CD4-positive, alpha-beta T cell (primary cell): ENCODE measurements at regions not wholly inside any gene's neighbourhood (a gene's known extent, or its start where the extent isn't known, plus 50 kb on each side); places are given as distances from the start of the nearest gene placed in this dataset.

Source experiments
- ATAC-seq: fragments of 200-7000 bp; cut with Tn5 transposase; one replicate; pipeline ENCODE4 v1.10.0; 2022; ENCODE audit warnings: mild to moderate bottlenecking; ENCODE audit not compliant: poor library complexity
- CTCF ChIA-PET: fragments of 350-600 bp; sonication (Branson Sonifier 250); formaldehyde crosslinking; loops from one replicate; lab custom pipeline; 2021; ENCODE audit warnings: antibody characterized with exemption, inconsistent platforms; lab: Charles Lee
- POLR2A ChIA-PET: fragments of 350-600 bp; sonication (Branson Sonifier 250); formaldehyde crosslinking; loops from one replicate; lab custom pipeline; 2021; ENCODE audit warnings: antibody characterized with exemption, inconsistent platforms; lab: Charles Lee
- DNase-seq, 14 experiments: peaks; one replicate each; pipeline ENCODE4 v3.0.0-alpha.2; 2013 to 2020; ENCODE audit warnings: mixed read lengths in 2 of 14
- H3K27ac ChIP-seq, 2 donors: one replicate each; pipeline versions ENCODE4 v1.5.1 to v1.7.0; 2013; ENCODE audit warnings: low read length in 2 of 2, low read depth in 1 of 2, mild to moderate bottlenecking in 1 of 2
- H3K27me3 ChIP-seq, 2 experiments: 1 replicate in 1 of 2; 2 replicates in 1 of 2; pipeline versions ENCODE4 v1.6.1 to v1.7.0; 2013; ENCODE audit warnings: low read length in 2 of 2, control low read depth in 1 of 2, mild to moderate bottlenecking in 1 of 2, moderate library complexity in 1 of 2; ENCODE audit not compliant: insufficient read depth in 2 of 2, control insufficient read depth in 1 of 2
- H3K36me3 ChIP-seq: one replicate; pipeline ENCODE4 v1.6.1; 2013; ENCODE audit warnings: low read length, control low read depth; ENCODE audit not compliant: insufficient read depth
- H3K4me1 ChIP-seq: one replicate; pipeline ENCODE4 v1.6.1; 2013; ENCODE audit warnings: low read length, control low read depth; ENCODE audit not compliant: insufficient read depth
- H3K4me3 ChIP-seq: one replicate; pipeline ENCODE4 v1.5.1; 2013; ENCODE audit warnings: mild to moderate bottlenecking, low read length, moderate library complexity
- H3K9me3 ChIP-seq, 2 experiments: 1 replicate in 1 of 2; 2 replicates in 1 of 2; pipeline versions ENCODE4 v1.6.1 to v1.7.0; 2013; ENCODE audit warnings: low read length in 2 of 2, mild to moderate bottlenecking in 2 of 2, control low read depth in 1 of 2, moderate library complexity in 1 of 2; ENCODE audit not compliant: control insufficient read depth in 1 of 2, insufficient read depth in 1 of 2
- H3K27ac Mint-ChIP-seq: one replicate; pipeline ENCODE4 v1.8.0; 2020; ENCODE audit warnings: mixed read lengths
- H3K27me3 Mint-ChIP-seq: one replicate; pipeline ENCODE4 v1.8.0; 2021; ENCODE audit warnings: mixed read lengths
- H3K36me3 Mint-ChIP-seq: one replicate; pipeline ENCODE4 v1.8.0; 2021; ENCODE audit warnings: low read depth, mixed read lengths
- H3K4me1 Mint-ChIP-seq: one replicate; pipeline ENCODE4 v1.8.0; 2021; ENCODE audit warnings: low read depth, mixed read lengths
- H3K4me3 Mint-ChIP-seq: one replicate; pipeline ENCODE4 v1.8.0; 2020; ENCODE audit warnings: mild to moderate bottlenecking, mixed read lengths
- H3K9me3 Mint-ChIP-seq: one replicate; pipeline ENCODE4 v1.8.0; 2020; ENCODE audit warnings: mixed read lengths
- intact Hi-C, 2 experiments: fragments of 100-400 bp; cut with DNase I in 1 of 2; cut with micrococcal nuclease in 1 of 2; formaldehyde crosslinking; loops; one replicate each; pipeline versions ENCODE4 v1.15.1 to v1.9.0; 2023 to 2025; cut with DNase I, micrococcal nuclease
- TF ChIP-seq, protein P1 (sequence below): fragments of 200-600 bp; IDR thresholded peaks from one replicate; pipeline ENCODE4 v1.8.0; 2022; ENCODE audit warnings: antibody characterized with exemption, mild to moderate bottlenecking

DNA sequence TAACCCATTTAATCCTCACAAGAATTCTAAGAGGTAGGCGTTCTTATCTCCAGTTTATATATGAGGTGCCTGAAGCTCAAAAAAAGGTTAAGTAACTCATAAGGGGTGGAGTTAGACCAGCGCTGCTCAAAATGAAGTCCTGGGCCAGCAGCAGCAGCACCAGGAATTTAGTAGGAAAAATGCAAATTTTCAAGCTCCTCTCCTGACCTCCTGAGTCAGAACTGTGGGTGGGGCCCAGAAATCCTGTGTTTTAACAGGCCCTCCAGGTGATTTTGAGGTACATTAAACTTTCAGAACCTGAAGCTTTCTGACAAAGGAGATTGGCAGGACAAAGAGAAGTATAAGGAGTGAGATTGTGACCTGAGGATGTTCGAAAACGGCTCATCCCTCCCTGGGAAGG, 66.0 kb upstream of the CCDC85A start:
- TF ChIP-seq, protein P1, sequence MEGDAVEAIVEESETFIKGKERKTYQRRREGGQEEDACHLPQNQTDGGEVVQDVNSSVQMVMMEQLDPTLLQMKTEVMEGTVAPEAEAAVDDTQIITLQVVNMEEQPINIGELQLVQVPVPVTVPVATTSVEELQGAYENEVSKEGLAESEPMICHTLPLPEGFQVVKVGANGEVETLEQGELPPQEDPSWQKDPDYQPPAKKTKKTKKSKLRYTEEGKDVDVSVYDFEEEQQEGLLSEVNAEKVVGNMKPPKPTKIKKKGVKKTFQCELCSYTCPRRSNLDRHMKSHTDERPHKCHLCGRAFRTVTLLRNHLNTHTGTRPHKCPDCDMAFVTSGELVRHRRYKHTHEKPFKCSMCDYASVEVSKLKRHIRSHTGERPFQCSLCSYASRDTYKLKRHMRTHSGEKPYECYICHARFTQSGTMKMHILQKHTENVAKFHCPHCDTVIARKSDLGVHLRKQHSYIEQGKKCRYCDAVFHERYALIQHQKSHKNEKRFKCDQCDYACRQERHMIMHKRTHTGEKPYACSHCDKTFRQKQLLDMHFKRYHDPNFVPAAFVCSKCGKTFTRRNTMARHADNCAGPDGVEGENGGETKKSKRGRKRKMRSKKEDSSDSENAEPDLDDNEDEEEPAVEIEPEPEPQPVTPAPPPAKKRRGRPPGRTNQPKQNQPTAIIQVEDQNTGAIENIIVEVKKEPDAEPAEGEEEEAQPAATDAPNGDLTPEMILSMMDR: no peak
- H3K36me3 ChIP-seq: no peaks in the 10 kb centered on the region
- no peaks in the 10 kb centered on the region for H3K4me1 ChIP-seq
- Mint-ChIP-seq H3K9me3 (no peaks in the 10 kb centered on the region), H3K27me3 (no peaks in the 10 kb centered on the region), H3K4me3 (no peak overlapping the region), H3K4me1 (no peaks in the 10 kb centered on the region), H3K36me3 (no peaks in the 10 kb centered on the region), H3K27ac (no peak overlapping the region)
- ATAC-seq (no peak), DNase-seq (no peak)
- POLR2A ChIA-PET: no interaction called here
- intact Hi-C loops: no loop called here
- no peak overlapping the region for H3K27ac ChIP-seq
- CTCF ChIA-PET: no interaction called here
- H3K4me3 ChIP-seq: no peak overlapping the region
- H3K27me3 ChIP-seq: no peaks in the 10 kb centered on the region
- H3K9me3 ChIP-seq: no peaks in the 10 kb centered on the region

DNA sequence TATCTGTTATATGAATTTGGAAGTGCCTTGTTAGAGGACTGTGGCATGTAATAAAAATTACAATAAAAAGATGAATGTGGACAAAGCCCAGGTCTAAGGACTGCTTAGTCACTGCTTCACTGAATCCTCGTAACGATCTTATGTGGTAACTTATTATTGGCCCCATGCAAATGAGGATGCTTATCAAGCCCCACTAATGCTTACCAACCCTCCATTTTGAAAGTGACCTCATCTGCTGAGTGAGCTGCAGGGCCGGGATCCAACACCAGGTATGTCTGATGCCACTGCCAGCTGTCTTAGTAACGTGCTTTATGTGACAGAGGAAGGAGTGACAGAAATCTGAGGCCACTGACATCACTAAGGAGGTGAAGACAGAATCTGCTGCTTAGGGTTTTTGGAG, 65.3 kb upstream of the CCDC85A start:
- Mint-ChIP-seq H3K4me3 (no peak overlapping the region), H3K27me3 (no peaks in the 10 kb centered on the region), H3K36me3 (no peaks in the 10 kb centered on the region), H3K27ac (no peak overlapping the region), H3K4me1 (no peaks in the 10 kb centered on the region), H3K9me3 (no peaks in the 10 kb centered on the region)
- ChIA-PET CTCF (no interaction called here), POLR2A (no interaction called here)
- DNase-seq (no peak), ATAC-seq (no peak)
- Histone ChIP-seq H3K9me3 (no peaks in the 10 kb centered on the region), H3K36me3 (no peaks in the 10 kb centered on the region), H3K4me1 (no peaks in the 10 kb centered on the region), H3K4me3 (no peak overlapping the region), H3K27ac (no peak overlapping the region), H3K27me3 (no peaks in the 10 kb centered on the region)
- TF ChIP-seq, protein P1: no peak
- intact Hi-C loops: no loop called here

DNA sequence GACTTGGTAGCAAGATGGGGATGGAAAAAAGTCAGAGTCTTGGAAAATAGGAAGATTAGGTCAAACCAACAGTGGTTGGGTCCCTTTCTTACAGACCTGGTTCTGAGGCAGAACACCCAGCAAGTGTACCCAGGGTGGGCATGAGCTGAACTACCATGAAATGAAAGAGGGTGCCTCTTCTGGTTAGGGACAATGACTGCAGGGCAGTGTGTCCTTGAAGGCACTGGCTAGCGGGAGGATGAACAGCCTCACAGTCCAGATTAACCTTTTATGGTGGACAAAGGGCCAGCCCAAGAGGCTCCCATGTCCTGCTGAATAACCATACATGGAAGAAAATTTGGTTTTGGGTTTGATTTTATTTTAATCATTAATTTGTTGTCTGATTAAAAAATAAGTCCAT, 61.8 kb upstream of the CCDC85A start:
- Mint-ChIP-seq H3K4me3 (no peak overlapping the region), H3K4me1 (no peaks in the 10 kb centered on the region), H3K36me3 (no peaks in the 10 kb centered on the region), H3K9me3 (no peaks in the 10 kb centered on the region), H3K27ac (no peak overlapping the region), H3K27me3 (peaks cover 4% of the 10 kb centered on the region)
- intact Hi-C loops: no loop called here
- ChIA-PET CTCF (no interaction called here), POLR2A (no interaction called here)
- ATAC-seq (no peak), DNase-seq (no peak)
- Histone ChIP-seq H3K36me3 (no peaks in the 10 kb centered on the region), H3K27ac (no peak overlapping the region), H3K4me3 (no peak overlapping the region), H3K9me3 (no peaks in the 10 kb centered on the region), H3K27me3 (no peaks in the 10 kb centered on the region), H3K4me1 (no peaks in the 10 kb centered on the region)
- TF ChIP-seq, protein P1: no peak
